ENCODE measurements at regions not wholly inside any gene's neighbourhood (a gene's known extent, or its start where the extent isn't known, plus 50 kb on each side); places are given as distances from the start of the nearest gene placed in this dataset.

DNA sequence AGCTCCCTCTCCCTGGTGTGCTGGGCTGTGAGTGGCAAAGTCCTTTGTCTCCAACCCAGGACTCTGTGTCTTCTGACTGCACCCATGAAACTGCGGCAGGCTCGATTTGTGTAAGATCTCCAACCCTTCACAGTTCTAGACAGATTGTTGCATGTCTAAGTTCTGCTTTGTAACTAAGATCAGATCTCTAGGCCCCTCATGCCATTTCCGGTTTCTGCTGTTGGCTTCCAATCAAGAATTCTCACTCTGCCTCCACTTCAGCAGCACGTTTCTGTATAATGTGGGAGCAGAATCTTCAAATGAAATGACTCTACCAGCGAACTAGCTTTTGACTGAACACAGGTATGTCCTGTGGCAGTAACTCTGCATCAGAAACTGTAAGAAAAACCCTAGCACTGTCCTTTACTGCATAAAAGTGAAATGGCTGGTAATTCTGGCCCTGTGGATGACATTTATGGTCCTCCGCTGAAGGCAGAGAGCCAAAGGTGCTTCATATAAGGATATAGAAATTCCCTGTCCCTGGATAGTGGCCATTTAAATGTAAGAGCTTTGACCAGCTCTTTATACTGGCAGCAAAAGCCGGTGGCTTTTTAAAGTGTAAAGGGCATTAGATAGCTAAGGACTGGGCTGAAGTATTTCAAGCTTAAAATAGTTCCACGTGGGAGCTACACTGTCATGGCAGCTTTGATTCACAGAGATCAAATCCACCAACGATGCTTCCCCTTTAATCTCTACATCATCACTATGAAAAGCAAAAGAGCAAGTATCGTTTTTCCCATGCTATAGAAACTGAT, 319.0 kb upstream of the CDH6 start:
- TF ChIP-seq CTCF (IDR thresholded peaks at IDR 0.05; ENCODE audit: extremely low read depth, missing control alignments) = no peak
- no peak for DNase-seq (ENCODE audit: low spot score)

- TF ChIP-seq CTCF (IDR thresholded peaks at IDR 0.05; ENCODE audit: extremely low read depth, missing control alignments) = no peak
- no peak for DNase-seq (ENCODE audit: low spot score)
These were observed 322.3 kb upstream of the CDH6 start for GRCh38 chr5:30871196-30871595.

GRCh38 chr5:30867711-30868110, 325.8 kb upstream of the CDH6 start:
- no peak for TF ChIP-seq CTCF (IDR thresholded peaks at IDR 0.05; ENCODE audit: extremely low read depth, missing control alignments)
- no peak for DNase-seq (ENCODE audit: low spot score)

- no peak for TF ChIP-seq CTCF (IDR thresholded peaks at IDR 0.05; ENCODE audit: extremely low read depth, missing control alignments)
- DNase-seq (ENCODE audit: low spot score) = no peak
These were observed 327.3 kb upstream of the CDH6 start for GRCh38 chr5:30866142-30866541.

DNA sequence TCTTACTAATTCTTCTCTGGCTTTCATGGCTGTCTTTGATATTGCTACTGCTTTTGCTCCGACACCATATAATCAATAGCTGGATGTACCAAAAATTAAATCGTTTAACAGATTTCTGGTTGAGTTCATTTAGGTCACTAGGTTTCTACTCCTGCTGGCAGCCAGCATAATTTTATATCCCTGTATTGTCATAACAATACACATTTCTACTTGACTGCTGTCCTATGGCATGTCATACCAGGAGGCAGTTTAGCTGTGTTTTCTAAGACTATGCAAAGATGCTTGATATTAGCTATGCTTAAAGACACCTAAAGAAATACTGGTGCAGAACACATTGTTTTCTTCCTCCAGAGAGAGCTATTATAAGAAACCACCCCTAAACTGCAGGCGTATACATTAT, 337.2 kb upstream of the CDH6 start:
- no peak for TF ChIP-seq CTCF (IDR thresholded peaks at IDR 0.05; ENCODE audit: extremely low read depth, missing control alignments)
- DNase-seq (ENCODE audit: low spot score) = no peak

DNA sequence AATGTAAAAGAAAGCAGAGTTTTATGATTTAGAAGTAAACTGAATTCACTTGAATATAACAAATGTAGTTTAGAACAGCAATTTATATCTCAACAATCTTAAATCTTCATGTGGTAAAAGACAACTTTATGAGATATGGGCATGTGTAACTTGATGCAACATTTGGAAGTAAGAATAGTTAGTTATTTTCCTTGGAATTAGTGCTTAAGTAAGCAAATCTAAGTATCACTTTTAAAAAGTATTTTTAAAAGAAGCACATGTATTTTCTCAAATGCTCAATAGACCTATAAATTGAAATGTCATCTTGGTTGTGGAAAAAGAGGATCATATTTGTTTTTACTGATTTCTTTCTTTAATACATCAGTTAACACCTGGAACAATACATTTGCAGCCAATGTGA, 340.3 kb upstream of the CDH6 start:
- no peak for DNase-seq (ENCODE audit: low spot score)
- TF ChIP-seq CTCF (IDR thresholded peaks at IDR 0.05; ENCODE audit: extremely low read depth, missing control alignments) = no peak

- TF ChIP-seq CTCF (IDR thresholded peaks at IDR 0.05; ENCODE audit: extremely low read depth, missing control alignments) = no peak
- no peak for DNase-seq (ENCODE audit: low spot score)
These were observed 342.6 kb upstream of the CDH6 start for GRCh38 chr5:30850866-30851265.
